HG02870 (cell line): ENCODE measurements at regions not wholly inside any gene's neighbourhood (a gene's known extent, or its start where the extent isn't known, plus 50 kb on each side); places are given as distances from the start of the nearest gene placed in this dataset.

ENCODE experiments used
- ATAC-seq: cut with Tn5 transposase; IDR thresholded peaks from one replicate; pipeline ENCODE4 v1.9.1; 2021; ENCODE audit warnings: mild to moderate bottlenecking, moderate library complexity; ENCODE audit not compliant: unreplicated experiment

DNA sequence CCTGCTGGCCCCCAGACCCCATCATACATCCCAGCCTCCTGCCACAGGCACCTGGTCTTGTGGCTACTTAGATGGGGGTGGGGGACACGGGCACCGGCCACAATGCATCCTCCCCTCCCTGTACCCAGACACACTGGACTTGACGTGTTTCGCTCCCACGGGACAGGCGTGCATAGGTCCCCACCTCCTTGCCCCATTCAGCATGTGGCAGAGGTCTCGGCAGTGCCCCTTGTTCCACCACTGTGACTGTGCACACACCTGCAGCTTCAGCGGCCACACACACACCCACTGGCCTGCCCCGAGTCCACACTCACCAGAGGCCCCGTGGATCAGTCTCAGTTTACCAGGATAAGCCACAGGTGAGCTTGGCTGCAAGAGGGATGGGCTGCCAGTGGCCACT is 109.6 kb downstream of the ENGASE start:
- ATAC-seq = no peak

DNA sequence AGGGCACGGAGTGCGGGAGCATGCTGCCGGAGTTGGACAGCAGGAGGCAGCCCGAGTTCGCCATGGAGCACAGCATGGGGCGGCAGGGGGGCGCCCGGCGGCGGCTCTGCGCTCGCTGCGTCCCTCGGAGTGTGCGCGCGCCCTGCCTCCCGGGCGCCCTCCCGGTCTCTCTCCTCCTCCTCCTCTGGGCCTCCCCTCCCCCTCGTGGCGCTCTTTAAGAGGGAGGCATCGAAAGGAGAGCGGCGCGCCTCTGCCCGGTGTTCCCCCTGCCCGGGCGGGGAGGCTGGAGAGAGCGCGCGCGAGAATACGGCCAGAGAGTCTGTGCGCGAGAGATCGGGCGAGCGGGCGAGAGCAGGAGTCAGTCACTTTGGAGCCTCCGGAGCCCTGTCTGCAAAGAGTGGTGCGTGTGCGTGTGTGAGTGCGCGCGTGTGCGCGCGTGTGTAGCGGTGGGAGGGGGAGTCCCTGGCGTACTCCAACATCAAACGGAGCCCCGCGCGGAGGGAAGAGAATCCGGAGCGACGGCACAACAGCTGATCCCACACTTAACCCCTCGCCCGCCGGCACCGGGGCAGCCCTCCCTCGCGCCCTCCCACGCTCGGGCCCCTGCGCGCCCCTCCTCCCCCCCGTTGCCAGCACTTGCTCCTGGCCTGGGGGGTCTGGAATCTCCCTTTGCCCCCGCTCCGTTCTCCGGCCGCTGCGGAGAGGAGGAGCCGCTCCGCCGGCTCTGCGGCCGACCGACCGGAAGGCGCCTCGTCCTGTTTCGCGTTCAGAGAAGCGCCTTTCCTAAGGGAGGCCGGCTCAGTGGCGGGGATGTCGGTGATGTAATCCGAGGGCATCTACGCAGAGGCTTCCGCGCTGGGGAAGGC is 108.9 kb downstream of the ENGASE start:
- ATAC-seq = no peak

GRCh38 chr17:79183043-79183292 is 108.3 kb downstream of the ENGASE start:
- no peak for ATAC-seq

GRCh38 chr17:79182176-79183042 is 107.8 kb downstream of the ENGASE start:
- ATAC-seq = no peak

DNA sequence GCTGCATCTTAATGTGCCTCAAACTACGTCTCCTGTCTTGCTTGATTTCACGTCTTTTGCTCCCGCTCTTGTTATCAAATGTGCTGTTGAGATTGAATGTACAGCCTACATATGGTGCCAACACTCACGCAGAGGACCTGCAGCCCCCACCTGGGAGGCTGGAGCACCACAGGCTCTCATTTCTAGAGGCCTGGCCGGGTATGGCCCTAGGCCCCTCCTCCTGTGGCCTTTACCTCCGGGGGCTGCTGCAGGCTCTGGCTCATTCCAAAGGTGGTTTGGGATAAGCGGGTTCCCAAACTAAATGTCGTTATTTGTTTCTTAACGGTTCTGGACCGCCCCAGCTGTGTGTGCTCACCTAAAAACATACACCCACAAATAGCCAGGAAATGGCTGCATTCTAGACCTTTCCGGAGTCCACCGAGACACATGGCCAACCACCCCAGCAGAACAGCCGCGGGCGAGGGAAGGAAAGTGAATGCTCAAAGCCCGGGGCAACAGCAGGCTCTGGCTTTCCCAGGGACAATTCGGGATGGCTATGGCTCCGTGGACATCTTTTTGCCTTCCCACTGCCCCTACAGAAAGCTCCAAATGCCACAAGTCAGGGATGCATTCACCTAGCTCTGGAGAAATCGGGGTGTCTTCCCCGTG is 105.9 kb downstream of the ENGASE start:
- ATAC-seq = no peak

- ATAC-seq = no peak
These were observed 104.7 kb downstream of the ENGASE start for GRCh38 chr17:79179334-79179733.

GRCh38 chr17:79177877-79178276 is 103.3 kb downstream of the ENGASE start:
- ATAC-seq = no peak

DNA sequence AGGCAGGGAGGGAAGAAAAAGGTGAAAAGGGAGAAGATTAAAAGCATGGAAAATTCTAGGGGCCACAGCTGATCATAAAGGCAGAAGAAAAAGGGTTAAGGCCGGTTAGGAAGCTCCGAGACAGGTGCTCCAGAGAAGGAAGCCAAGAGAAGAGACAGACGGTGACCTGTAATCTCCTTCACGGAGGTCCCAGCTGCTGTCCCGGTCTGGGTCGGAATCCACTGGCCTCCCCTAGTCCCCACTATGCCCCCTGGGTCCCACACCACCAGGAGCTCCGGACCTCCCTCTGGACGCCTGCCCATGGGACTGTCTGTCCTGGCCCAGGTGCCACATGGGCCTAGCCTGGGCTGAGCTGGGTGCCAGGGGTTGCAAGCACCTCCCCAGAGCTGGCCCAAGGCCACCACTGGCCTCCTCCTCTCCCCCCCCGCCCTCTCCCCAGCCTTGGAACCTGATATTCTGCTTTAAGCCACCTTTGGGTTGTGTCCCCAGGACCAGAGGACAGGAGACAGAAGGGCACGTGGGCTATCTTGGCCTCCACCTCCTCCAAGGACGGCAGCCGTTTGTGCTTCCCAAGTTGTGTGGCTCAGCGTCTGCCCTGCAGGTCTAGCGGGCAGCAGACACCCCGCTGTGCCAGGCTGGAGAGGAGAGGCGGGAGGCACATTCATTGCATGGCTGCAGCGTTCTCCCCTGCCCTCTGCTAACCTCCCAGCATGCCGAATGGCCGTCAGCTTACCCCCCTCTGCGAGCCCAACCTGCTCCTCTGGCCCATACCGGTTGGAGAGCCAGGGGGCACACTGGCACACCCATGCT is 102.4 kb downstream of the ENGASE start:
- ATAC-seq = no peak

- ATAC-seq = no peak
These were observed 100.6 kb downstream of the ENGASE start for GRCh38 chr17:79174905-79175856.

- ATAC-seq = no peak
These were observed 99.7 kb downstream of the ENGASE start for GRCh38 chr17:79174193-79174765.

GRCh38 chr17:79171188-79171587 is 96.6 kb downstream of the ENGASE start:
- ATAC-seq = no peak

DNA sequence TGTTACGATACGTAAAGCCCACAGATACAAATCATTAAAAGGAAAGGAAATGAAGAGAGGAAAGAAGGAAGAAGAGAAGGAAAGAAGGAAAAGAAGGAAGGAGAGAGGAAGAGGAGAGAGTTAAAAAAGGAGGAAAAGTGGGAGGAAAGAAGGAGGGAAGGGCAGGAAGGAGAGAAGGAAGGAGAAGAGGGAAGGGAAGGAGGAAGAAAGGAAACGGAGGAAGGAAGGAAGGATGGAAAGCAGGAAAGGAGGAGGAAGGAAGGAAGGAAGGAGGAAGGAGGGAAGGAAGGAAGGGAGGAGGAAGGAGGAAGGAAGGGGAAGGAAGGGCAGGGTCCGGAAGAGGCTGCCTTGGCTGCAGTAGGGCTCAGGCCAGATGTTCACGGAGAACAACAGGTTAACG is 95.2 kb downstream of the ENGASE start:
- no peak for ATAC-seq

- ATAC-seq = no peak
These were observed 94.7 kb downstream of the ENGASE start for GRCh38 chr17:79169366-79169765.

- ATAC-seq = no peak
These were observed 93.9 kb downstream of the ENGASE start for GRCh38 chr17:79168486-79169055.

DNA sequence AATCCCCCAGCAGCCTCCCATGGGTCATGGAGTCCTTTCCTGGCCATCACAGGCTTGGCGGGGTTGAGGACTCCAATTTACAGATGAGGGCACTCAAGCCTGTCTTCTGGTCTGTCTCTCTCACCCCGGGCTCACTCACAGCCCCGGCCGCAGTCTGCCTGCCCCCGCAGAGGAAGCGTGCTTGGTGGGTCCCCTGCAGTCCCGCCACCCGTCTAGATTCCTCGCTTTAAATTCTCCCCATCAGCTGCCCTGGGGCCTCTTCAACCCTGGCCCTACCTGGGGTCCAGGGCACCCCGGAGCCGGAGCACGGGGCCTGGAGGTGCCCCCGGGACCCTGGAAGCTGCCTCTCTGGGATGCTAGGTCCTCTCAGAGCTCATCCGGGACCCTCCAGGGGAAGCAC is 92.9 kb downstream of the ENGASE start:
- no peak for ATAC-seq

DNA sequence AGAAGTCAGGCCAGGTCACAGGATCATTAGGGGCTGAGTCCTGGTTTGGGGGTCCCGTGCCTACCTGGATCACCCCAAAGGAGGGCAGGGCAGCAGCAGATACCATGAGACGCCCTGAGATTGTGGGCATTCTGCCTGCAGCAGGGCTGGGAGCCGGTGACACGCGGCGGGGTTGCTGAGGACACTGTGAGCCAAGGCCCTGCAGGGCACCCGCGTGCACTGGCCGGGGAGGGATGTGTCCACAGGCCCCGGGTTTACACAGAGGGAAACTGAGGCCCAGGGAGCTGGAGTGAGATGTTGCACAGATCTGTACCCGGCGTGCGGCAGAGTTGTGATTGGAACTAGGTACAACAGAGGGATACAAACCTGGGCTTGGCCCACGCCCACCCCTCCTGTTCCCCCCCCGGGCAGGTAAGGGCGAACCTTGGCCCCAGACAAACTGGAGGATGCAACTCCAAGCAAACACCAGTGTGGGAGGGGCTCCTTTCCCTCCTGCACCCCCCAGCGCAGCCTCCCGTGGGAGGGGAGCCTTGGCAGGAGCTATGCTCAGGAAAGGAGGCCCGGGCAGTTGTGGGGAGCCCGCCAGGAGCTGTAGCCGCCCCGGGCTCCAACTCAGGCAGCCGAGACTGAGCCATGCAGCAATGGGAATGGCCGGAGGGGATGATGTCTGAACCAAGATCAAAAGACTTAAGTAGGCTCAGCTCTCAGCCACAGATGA is 91.3 kb downstream of the ENGASE start:
- ATAC-seq = no peak

- ATAC-seq = no peak
These were observed 90.5 kb downstream of the ENGASE start for GRCh38 chr17:79164913-79165695.

DNA sequence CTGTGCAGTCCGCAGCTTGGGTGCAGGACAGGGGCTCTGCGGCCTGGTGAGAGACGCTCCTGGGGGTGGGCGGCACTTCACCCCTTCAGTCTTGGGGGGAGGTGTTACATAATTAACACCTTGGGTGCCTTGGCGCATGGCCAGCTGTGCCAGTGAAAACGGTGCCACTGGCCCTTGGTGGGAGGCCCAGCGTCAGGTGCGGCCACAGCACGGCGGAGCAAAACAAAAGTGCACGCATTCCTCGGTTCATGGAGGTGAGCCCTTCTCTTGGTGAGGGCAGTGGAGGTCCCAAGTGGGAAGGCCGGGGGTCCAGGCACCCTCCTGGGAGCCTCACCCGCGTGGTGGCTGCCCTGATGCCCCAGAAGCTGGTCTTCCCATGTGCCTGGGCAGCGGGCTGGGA is 89.8 kb downstream of the ENGASE start:
- ATAC-seq = no peak
